ENCODE measurements at regions not wholly inside any gene's neighbourhood (a gene's known extent, or its start where the extent isn't known, plus 50 kb on each side); places are given as distances from the start of the nearest gene placed in this dataset.

- BruUV-seq (replicated peaks), result no TSS peak
- ATAC-seq, result no peak
- no peak overlapping the region for H3K4me2 ChIP-seq (ENCODE audit: low read length)
- POLR2A ChIA-PET (ENCODE audit: unreplicated experiment), result no interaction called here
- H4K20me1 ChIP-seq (ENCODE audit: low read length), result no peaks in the 10 kb centered on the region
- H3K27ac ChIP-seq (ENCODE audit: low read length), result no peak overlapping the region
- TF ChIP-seq EZH2phosphoT487 (IDR thresholded peaks at IDR 0.05; ENCODE audit: borderline replicate concordance, low read length), result no peak
- no peak for TF ChIP-seq EZH2 (IDR thresholded peaks at IDR 0.05; ENCODE audit: low read length, unreplicated experiment)
- TF ChIP-seq, protein P1, sequence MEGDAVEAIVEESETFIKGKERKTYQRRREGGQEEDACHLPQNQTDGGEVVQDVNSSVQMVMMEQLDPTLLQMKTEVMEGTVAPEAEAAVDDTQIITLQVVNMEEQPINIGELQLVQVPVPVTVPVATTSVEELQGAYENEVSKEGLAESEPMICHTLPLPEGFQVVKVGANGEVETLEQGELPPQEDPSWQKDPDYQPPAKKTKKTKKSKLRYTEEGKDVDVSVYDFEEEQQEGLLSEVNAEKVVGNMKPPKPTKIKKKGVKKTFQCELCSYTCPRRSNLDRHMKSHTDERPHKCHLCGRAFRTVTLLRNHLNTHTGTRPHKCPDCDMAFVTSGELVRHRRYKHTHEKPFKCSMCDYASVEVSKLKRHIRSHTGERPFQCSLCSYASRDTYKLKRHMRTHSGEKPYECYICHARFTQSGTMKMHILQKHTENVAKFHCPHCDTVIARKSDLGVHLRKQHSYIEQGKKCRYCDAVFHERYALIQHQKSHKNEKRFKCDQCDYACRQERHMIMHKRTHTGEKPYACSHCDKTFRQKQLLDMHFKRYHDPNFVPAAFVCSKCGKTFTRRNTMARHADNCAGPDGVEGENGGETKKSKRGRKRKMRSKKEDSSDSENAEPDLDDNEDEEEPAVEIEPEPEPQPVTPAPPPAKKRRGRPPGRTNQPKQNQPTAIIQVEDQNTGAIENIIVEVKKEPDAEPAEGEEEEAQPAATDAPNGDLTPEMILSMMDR (conservative IDR thresholded peaks at IDR 0.05; ENCODE audit: low read depth, low read length), result no peak
- H3K27me3 ChIP-seq (ENCODE audit: low read length), result no peaks in the 10 kb centered on the region
- intact Hi-C loops (cut with micrococcal nuclease), result no loop called here
- H2AFZ ChIP-seq (ENCODE audit: low read length), result no peak overlapping the region; the same call in 1 of the 2 replicates
- H3K9me3 ChIP-seq (ENCODE audit: low read length), result no peaks in the 10 kb centered on the region
- no peak for DNase-seq
- no peak overlapping the region for H3K9ac ChIP-seq (ENCODE audit: low read length)
- H3K9me2 ChIP-seq (replicated peaks; ENCODE audit: low read length), result no peaks in the 10 kb centered on the region
- H3K36me3 ChIP-seq (ENCODE audit: low read depth, low read length), result no peaks in the 10 kb centered on the region
- no peaks in the 10 kb centered on the region for H3K79me2 ChIP-seq (ENCODE audit: low read length)
- H3F3A ChIP-seq (ENCODE audit: low read length, unreplicated experiment), result no peaks in the 10 kb centered on the region
- H3K4me1 ChIP-seq (ENCODE audit: insufficient read depth, low read length), result no peaks in the 10 kb centered on the region
- no peak overlapping the region for H3K4me3 ChIP-seq (ENCODE audit: low read length)
- CTCF ChIA-PET, result no interaction called here
These were observed 357.0 kb upstream of the ZNF608 start for GRCh38 chr5:125103459-125103858.

- H4K20me1 ChIP-seq (ENCODE audit: low read length), result no peaks in the 10 kb centered on the region
- H3K4me1 ChIP-seq (ENCODE audit: insufficient read depth, low read length), result no peaks in the 10 kb centered on the region
- CTCF ChIA-PET, result no interaction called here
- no peak overlapping the region for H2AFZ ChIP-seq (ENCODE audit: low read length)
- no peak overlapping the region for H3K27ac ChIP-seq (ENCODE audit: low read length)
- no peaks in the 10 kb centered on the region for H3K27me3 ChIP-seq (ENCODE audit: low read length)
- H3K9me2 ChIP-seq (replicated peaks; ENCODE audit: low read length), result no peaks in the 10 kb centered on the region
- BruUV-seq (replicated peaks), result no TSS peak
- POLR2A ChIA-PET (ENCODE audit: unreplicated experiment), result no interaction called here
- ATAC-seq (no peak), DNase-seq (no peak)
- intact Hi-C loops (cut with micrococcal nuclease), result no loop called here
- no peaks in the 10 kb centered on the region for H3K79me2 ChIP-seq (ENCODE audit: low read length)
- no peak overlapping the region for H3K9ac ChIP-seq (ENCODE audit: low read length)
- H3K36me3 ChIP-seq (ENCODE audit: low read depth, low read length), result no peaks in the 10 kb centered on the region
- no peak overlapping the region for H3K4me2 ChIP-seq (ENCODE audit: low read length)
- no peaks in the 10 kb centered on the region for H3F3A ChIP-seq (ENCODE audit: low read length, unreplicated experiment)
- no peak for TF ChIP-seq EZH2 (IDR thresholded peaks at IDR 0.05; ENCODE audit: low read length, unreplicated experiment)
- TF ChIP-seq, protein P1 (conservative IDR thresholded peaks at IDR 0.05; ENCODE audit: low read depth, low read length), result no peak
- no peak for TF ChIP-seq EZH2phosphoT487 (IDR thresholded peaks at IDR 0.05; ENCODE audit: borderline replicate concordance, low read length)
- no peak overlapping the region for H3K4me3 ChIP-seq (ENCODE audit: low read length)
- no peaks in the 10 kb centered on the region for H3K9me3 ChIP-seq (ENCODE audit: low read length)
These were observed 359.8 kb upstream of the ZNF608 start for GRCh38 chr5:125106271-125106670.

GRCh38 chr5:125106881-125107280 is 360.4 kb upstream of the ZNF608 start:
- no TSS peak for BruUV-seq (replicated peaks)
- H3K27ac ChIP-seq (ENCODE audit: low read length), result no peak overlapping the region

More at GRCh38 chr5:125106881-125107280, 360.4 kb upstream of the ZNF608 start:
- Histone ChIP-seq H3K4me2 (ENCODE audit: low read length) (no peak overlapping the region), H3K36me3 (ENCODE audit: low read depth, low read length) (no peaks in the 10 kb centered on the region), H3K4me3 (ENCODE audit: low read length) (no peak overlapping the region), H2AFZ (ENCODE audit: low read length) (no peak overlapping the region), H3K9ac (ENCODE audit: low read length) (no peak overlapping the region), H3K9me3 (ENCODE audit: low read length) (no peaks in the 10 kb centered on the region), H3K9me2 (replicated peaks; ENCODE audit: low read length) (no peaks in the 10 kb centered on the region), H3K27me3 (ENCODE audit: low read length) (no peaks in the 10 kb centered on the region), H3K79me2 (ENCODE audit: low read length) (no peaks in the 10 kb centered on the region), H3F3A (ENCODE audit: low read length, unreplicated experiment) (no peaks in the 10 kb centered on the region), H3K4me1 (ENCODE audit: insufficient read depth, low read length) (0 out of 2 replicates have a peak, but pooled peaks cover 2% of the 10 kb centered on the region), H4K20me1 (ENCODE audit: low read length) (no peaks in the 10 kb centered on the region)
- no peak for ATAC-seq
- ChIA-PET CTCF (no interaction called here), POLR2A (ENCODE audit: unreplicated experiment) (no interaction called here)
- intact Hi-C loops (cut with micrococcal nuclease), result no loop called here
- DNase-seq, result no peak
- TF ChIP-seq EZH2 (IDR thresholded peaks at IDR 0.05; ENCODE audit: low read length, unreplicated experiment) (no peak), EZH2phosphoT487 (IDR thresholded peaks at IDR 0.05; ENCODE audit: borderline replicate concordance, low read length) (no peak)
- TF ChIP-seq, protein P1 (conservative IDR thresholded peaks at IDR 0.05; ENCODE audit: low read depth, low read length), result no peak
